GM21723 (cell line): ENCODE measurements at regions not wholly inside any gene's neighbourhood (a gene's known extent, or its start where the extent isn't known, plus 50 kb on each side); places are given as distances from the start of the nearest gene placed in this dataset.
"Not testable (repeated sequence)": the region's sequence is repeated elsewhere in the genome, so short reads cannot be mapped to it uniquely, and the experiment has no call there.

Experiments used
- ATAC-seq: cut with Tn5 transposase; IDR thresholded peaks from one replicate; pipeline ENCODE4 v1.9.1; 2021; ENCODE audit warnings: mild to moderate bottlenecking, moderate library complexity; ENCODE audit not compliant: unreplicated experiment

DNA sequence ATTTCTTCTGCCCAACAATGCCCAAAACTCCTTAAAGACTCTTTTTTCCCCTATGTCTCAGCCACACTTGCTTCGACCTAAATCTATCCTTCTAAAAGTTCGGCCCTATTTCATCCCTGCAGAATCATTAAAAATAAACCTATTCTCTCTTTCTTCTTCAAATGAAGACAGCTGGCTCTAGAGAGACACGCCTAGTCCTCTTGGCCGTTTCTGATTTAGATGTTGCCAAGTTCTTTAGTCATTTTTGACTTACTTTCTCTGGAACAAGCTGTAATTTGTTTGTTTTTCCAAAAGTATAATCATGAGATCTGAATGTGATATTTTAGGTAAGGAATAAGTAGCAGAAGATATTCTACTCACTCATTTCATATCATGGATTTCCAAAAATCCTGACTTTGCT, 211.6 kb downstream of the CENPC start:
- ATAC-seq, result no peak

DNA sequence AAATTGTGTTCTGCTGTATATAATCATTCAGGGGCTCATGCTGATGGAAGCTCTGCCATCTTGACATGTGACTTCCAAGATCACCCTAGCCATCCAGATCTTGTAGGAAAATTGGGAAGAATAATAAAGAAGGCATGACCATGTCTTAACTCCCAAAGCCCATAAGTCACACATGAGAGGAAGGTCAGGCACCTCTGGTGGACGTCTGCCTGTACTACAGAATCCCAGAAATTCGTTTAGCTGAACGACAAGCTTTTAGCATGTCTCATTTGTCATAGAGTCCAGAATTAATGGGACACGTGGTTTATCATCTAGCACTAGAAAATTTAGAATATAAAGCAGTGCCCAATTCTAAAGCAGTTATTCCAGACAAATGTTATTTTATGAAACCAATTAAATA, 212.7 kb downstream of the CENPC start:
- no peak for ATAC-seq

DNA sequence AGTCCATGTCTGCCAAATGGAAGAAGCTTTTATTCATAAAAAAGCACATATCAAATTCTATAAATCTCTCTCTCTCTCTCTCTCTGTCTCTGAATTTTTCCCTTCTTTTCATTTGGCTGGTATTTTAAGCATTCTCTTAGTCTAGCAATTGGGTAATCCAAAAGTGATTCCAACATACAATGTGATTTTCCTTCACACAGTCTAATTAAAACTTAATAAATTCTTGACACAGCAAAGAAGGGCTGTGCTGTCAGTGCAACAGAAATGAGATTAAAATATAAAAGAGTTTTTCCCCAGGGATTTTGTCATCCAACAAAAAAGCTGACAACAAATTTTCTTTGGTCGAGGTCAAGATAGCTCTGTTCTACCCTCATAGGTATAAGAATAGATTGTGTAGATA, 216.9 kb downstream of the CENPC start:
- no peak for ATAC-seq

DNA sequence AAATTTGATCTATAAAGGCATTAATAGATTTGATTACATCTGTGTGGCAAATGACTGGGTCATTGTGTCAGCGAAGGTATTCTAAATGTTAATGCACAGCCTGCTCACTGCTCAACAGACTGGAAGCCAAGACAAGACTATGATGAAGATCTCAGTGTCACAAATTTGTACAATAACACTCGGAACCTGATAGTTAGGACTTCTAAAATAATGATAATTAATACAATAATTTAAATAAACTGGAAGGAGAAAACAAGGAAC, 217.4 kb downstream of the CENPC start:
- no peak for ATAC-seq

GRCh38 chr4:67327245-67328017, 217.9 kb downstream of the CENPC start:
- peak; percentile 98 for ATAC-seq

DNA sequence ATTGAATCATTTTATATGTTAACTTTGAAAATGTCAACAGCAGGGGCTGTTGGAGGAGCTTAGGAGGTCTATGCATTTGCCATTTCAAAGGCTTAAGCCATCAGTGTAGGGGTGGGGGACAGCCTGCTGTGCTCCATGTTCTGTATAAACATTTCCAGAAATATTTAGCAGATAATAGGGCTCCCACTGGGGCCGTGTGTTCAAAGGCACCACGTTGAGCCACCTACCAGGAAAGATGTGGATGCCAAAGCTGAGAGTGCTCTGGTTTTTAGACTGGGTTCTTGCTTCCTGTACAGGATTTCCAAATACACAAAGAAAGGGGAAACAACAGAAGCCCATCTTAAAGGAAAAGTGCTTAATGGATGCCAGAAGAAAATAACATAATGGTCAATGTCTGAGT, 219.5 kb downstream of the CENPC start:
- ATAC-seq, result no peak

DNA sequence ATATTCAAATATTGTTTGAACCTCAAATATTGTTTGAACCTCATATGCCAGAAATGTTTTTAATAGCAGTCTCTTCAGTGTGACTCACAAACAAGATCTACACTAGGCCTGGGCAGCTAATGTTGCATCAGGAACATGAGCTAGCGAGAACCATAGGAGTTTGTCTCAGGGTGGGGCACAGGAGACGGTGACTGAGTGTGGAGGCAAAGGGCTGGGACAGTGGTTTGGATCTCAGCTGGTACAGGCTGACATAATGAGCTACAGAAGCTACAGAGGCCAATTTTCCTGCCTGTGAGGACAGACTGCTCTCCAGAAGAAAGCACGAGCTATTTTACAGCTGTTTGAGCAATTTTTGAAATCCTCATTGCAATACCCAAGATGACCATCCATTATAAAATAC, 224.7 kb downstream of the CENPC start:
- no peak for ATAC-seq

DNA sequence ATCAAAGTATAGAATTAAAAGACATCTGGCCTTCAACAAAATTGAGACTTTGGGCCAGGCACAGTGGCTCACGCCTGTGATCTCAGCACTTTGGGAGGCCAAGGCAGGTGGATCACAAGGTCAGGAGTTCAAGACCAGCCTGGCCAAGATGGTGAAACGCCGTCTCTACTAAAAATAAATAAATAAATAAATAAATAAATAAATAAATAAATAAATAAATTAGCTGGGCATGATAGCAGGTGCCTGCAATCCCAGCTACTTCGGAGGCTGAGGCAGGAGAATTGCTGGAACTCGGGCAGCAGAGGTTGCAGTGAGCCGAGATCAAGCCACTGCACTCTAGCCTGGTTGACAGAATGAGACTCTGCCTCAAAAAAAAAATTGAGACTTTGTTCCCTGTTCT, 225.7 kb downstream of the CENPC start:
- not testable (repeated sequence) for ATAC-seq

- not testable (repeated sequence) for ATAC-seq
Measured at GRCh38 chr4:67300497-67301185, 244.7 kb downstream of the CENPC start.

DNA sequence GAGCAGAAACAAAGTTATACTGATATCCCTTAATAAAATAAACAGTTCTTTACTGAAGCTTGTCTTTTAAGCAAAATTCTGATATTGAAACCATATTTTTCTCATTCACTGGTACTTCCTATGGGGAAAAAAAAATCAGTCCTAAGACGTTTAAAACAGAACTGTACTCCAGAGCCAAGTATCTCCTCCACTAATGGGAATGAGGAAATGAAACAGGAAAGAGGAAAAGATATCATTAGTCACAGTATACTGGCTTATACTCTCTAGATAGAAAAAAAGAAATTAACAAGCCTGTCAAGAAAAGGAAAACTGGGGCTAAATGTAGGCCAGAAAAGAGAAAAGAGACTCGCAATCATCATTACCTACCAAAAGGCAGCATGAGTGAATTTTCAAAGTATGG, 252.7 kb downstream of the CENPC start:
- ATAC-seq, result no peak

- ATAC-seq, result no peak
Measured at GRCh38 chr4:67292045-67292444, 253.3 kb downstream of the CENPC start.

GRCh38 chr4:67291644-67292043, 253.7 kb downstream of the CENPC start:
- ATAC-seq, result no peak

DNA sequence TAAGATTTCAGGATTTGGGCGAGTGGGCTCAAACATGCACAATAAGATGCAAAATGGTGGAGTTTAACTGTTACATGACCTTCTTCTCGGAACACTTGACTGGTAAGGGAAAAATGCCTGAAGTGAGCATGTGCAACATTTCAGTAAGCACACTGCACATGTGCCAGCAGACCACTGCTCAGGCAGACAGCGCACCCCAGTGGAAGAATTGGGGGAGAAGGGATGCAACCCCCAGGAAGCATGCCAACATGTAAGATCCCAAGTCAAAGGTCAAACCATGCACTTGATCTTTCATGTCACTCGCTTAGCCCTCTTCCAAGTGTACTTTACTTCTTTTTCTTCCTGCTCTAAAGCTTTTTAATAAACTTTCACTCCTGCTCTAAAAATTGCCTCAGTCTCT, 256.3 kb downstream of the CENPC start:
- peak; percentile 61 for ATAC-seq

DNA sequence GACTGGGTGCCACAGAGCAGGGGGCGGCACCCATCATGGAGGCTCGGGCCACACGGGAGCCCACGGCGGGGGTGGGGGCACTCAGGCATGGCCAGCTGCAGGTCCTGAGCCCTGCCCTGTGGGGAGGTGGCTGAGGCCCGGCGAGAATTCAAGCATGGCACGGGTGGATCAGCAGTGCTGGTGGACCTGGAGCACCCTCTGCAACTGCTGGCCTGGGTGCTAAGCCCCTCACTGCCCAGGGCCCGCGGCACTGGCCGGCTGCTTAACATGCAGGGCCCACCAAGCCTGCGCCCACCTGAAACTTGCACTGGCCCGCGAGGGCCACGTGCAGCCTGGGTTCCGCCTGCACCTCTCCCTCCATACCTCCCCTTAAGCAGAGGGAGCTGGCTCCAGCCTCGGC, 258.6 kb downstream of the CENPC start:
- ATAC-seq, result no peak

DNA sequence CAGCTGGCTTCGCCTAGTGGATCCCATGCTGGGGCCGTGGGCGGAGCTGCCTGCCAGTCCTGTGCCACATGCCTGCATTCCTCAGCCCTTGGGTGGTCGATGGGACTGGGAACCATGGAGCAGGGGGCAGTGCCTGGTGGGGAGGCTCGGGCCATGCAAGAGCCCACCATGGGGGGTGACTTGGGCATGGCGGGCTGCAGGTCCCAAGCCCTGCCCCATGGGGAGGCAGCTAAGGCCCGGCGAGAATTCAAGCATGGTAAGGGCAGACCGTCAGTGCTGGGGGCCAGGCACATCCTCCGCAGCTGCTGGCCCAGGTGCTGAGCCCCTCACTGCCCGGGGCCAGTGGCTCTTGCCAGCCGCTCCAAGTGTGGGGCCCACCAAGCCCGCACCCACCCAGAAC, 262.6 kb downstream of the CENPC start:
- no peak for ATAC-seq

DNA sequence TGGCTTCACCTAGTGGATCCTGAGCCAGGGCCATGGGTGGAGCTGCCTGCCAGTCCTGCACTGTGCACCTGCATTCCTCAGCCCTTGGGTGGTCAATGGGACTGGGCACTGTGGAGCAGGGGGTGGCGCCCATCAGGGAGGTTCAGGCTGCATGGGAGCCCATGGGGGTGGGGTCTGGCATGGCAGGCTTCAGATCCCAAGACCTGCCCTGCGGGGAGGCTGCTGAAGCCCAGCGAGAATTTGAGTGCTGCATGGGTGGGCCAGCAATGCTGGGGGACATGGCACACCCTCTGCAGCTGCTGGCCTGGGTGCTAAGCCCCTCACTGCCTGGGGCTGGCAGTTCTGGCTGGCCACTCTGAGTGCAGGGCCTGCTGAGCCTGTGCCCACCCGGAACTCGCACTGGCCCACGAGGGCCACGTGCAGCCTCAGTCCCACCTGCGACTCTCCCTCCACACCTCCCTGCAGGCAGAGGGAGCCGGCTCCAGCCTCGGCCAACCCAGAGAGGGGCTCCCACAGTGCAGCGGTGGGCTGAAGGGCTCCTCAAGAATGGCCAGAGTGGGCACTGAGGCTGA, 270.0 kb downstream of the CENPC start:
- no peak for ATAC-seq

DNA sequence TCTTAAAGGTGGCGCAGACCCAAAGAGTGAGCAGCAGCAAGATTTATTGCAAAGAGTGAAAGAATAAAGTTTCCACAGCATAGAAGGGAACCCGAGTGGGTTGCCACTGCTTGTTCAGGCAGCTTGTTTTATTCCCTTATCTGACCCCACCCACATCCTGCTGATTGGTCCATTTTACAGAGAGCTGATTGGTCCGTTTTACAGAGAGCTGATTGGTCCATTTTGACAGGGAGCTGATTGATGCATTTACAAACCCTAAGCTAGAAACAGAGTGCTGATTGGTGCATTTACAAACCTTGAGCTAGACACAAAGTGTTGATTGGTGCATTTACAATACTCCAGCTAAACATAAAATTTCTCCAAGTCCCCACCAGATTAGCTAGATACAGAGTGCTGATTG, 270.6 kb downstream of the CENPC start:
- not testable (repeated sequence) for ATAC-seq

DNA sequence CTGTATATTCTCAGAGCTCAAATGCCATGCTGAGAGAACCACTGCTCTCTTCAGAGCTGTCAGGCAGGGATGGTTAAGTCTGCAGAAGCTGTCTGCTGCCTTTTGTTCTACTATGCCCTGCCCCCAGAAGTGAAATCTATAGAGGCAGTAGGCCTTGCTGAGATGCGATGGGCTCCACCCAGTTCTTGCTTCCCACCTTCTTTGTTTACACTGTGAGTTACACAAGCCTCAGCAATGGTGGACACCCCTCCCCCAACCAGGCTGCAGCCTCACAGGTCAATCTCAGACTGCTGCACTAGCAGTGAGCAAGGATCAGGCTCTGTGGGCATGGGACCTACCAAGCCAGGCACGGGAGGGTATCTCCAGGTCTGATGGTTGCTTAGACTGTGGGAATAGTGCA, 271.6 kb downstream of the CENPC start:
- no peak for ATAC-seq

DNA sequence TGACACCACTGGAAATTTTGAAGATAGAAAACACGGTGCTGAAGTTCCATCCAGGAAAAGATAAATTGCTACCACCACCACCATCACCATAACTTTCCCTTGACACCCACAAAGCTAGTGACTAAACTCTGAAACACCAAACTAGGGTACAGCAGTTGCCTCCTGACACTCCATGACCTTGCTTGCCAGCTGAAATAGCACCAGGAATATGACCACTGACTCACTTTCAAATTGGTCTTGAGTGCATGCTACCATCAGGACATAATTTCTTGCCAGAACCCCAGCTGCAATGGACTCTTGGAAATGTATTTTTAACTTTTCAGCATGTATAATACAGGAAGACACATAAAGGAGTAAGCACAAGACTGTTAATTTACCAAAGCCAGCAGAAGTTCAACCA, 283.3 kb downstream of the CENPC start:
- no peak for ATAC-seq

GRCh38 chr4:67256388-67257043, 288.8 kb downstream of the CENPC start:
- ATAC-seq, result no peak

DNA sequence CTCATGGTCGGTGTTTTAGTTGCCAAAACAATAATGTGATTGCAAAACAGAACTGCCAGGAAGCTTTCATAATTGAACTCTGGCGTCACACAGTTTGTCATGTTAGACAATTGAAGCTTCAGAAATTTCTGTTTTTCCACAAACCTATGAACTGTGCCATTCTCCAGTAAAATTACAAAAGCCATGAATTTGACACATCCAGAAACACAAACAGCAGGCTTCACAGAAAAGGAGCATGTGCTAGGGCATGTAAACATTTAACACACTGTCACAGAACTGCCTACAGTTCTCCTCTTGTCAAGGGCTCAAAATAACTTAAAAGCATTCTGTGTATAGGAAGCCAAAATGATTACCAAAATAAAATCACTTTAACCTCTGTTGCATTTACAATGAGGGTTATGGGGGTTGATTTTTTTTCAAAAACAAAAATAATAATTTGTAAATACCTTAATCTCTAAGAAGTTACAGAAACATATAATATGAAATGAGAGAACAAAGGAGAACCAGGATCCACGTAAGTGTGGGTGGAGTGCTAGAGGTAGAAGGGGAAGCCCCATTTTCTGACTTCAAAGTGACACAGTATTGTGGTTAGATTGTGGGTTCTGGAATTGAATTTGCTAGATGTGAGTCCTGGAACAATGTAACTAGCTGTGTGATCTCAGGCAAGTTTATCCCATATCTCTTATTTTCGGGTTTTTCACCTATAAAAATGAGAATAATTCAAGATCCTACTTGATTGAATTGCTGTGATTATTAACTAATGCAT, 295.0 kb downstream of the CENPC start:
- ATAC-seq, result no peak
